Jurkat, Clone E6-1 (cell line): ENCODE measurements at regions not wholly inside any gene's neighbourhood (a gene's known extent, or its start where the extent isn't known, plus 50 kb on each side); places are given as distances from the start of the nearest gene placed in this dataset.
"Not testable (repeated sequence)": the region's sequence is repeated elsewhere in the genome, so short reads cannot be mapped to it uniquely, and the experiment has no call there.

Source experiments
- DNase-seq: peaks from one replicate; pipeline ENCODE4 v3.0.0-alpha.2; 2011; ENCODE audit warnings: low read depth, low spot score
- H3K4me3 ChIP-seq: 2 replicates; pipeline ENCODE4 v1.5.1; 2011; ENCODE audit warnings: mild to moderate bottlenecking, low read length, control low read depth, moderate library complexity

GRCh38 chr10:90086606-90087190 lies 385.3 kb downstream of the KIF20B start:
- not testable (repeated sequence) for H3K4me3 ChIP-seq, DNase-seq

GRCh38 chr10:90087197-90088023 lies 386.0 kb downstream of the KIF20B start:
- no peak overlapping the region for H3K4me3 ChIP-seq
- no peak for DNase-seq

- H3K4me3 ChIP-seq = no peak overlapping the region
- DNase-seq = no peak
These were observed 386.6 kb downstream of the KIF20B start for GRCh38 chr10:90088024-90088317.

GRCh38 chr10:90089719-90090118 lies 388.3 kb downstream of the KIF20B start:
- DNase-seq = no peak
- no peak overlapping the region for H3K4me3 ChIP-seq

- no peak overlapping the region for H3K4me3 ChIP-seq
- no peak for DNase-seq
These were observed 394.8 kb downstream of the KIF20B start for GRCh38 chr10:90096196-90096595.

- not testable (repeated sequence) for DNase-seq, H3K4me3 ChIP-seq
These were observed 406.2 kb downstream of the KIF20B start for GRCh38 chr10:90107581-90107980.

GRCh38 chr10:90111671-90112070 lies 410.3 kb downstream of the KIF20B start:
- no peak overlapping the region for H3K4me3 ChIP-seq
- no peak for DNase-seq

GRCh38 chr10:90112681-90113080 lies 411.3 kb downstream of the KIF20B start:
- DNase-seq = no peak
- H3K4me3 ChIP-seq = no peak overlapping the region

- not testable (repeated sequence) for H3K4me3 ChIP-seq, DNase-seq
These were observed 417.2 kb downstream of the KIF20B start for GRCh38 chr10:90118567-90118966.

GRCh38 chr10:90119631-90120280 lies 418.4 kb downstream of the KIF20B start:
- not testable (repeated sequence) for DNase-seq, H3K4me3 ChIP-seq

- DNase-seq = peak; percentile 7
- no peak overlapping the region for H3K4me3 ChIP-seq
These were observed 424.3 kb downstream of the KIF20B start for GRCh38 chr10:90125456-90126255.

GRCh38 chr10:90126256-90126595 lies 424.8 kb downstream of the KIF20B start:
- H3K4me3 ChIP-seq = no peak overlapping the region
- no peak for DNase-seq

- no peak for DNase-seq
- H3K4me3 ChIP-seq = no peak overlapping the region
These were observed 429.1 kb downstream of the KIF20B start for GRCh38 chr10:90130321-90131086.

- no peak for DNase-seq
- H3K4me3 ChIP-seq = no peak overlapping the region
These were observed 432.2 kb downstream of the KIF20B start for GRCh38 chr10:90133606-90134005.

GRCh38 chr10:90136731-90137316 lies 435.4 kb downstream of the KIF20B start:
- DNase-seq = peak; percentile 28
- H3K4me3 ChIP-seq = no peak overlapping the region

GRCh38 chr10:90138844-90139243 lies 437.5 kb downstream of the KIF20B start:
- DNase-seq = no peak
- no peak overlapping the region for H3K4me3 ChIP-seq

- H3K4me3 ChIP-seq = no peak overlapping the region
- no peak for DNase-seq
These were observed 440.4 kb downstream of the KIF20B start for GRCh38 chr10:90141791-90142190.

- no peak for DNase-seq
- no peak overlapping the region for H3K4me3 ChIP-seq
These were observed 442.5 kb downstream of the KIF20B start for GRCh38 chr10:90143937-90144336.
